Choroid plexus epithelial cell (primary cell): ENCODE measurements at regions not wholly inside any gene's neighbourhood (a gene's known extent, or its start where the extent isn't known, plus 50 kb on each side); places are given as distances from the start of the nearest gene placed in this dataset.

ENCODE experiments used
- DNase-seq: peaks from one replicate; pipeline ENCODE4 v3.0.0-alpha.2; 2010; ENCODE audit warnings: low read depth
- H3K4me3 ChIP-seq: 2 replicates; pipeline ENCODE4 v1.5.1; 2011; ENCODE audit warnings: low read depth, mild to moderate bottlenecking, control low read depth, low read length, moderate library complexity
- TF ChIP-seq, protein P1 (sequence below): conservative IDR thresholded peaks from 2 replicates; pipeline ENCODE4 v1.5.1; 2011; ENCODE audit warnings: low read depth, mild to moderate bottlenecking, control low read depth, inconsistent platforms, low read length, moderate library complexity

DNA sequence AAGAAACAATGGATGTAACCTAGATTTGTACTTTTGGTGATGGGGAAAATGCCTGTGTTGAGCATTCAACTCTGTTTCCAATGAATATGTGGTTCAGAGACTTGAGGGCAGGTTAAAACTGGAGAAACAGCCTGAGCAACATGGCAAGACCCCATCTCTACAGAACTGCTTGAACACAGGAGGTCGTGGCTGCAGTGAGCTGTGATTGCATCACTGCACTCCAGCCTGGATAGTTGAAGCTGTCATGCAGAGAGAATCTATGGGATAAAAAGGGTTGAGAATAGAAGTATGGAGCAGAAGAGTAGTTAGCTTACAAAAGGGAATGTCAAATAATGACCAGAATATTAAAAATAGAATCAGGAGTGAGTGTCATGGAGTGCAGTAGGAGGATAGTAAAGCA lies 134.8 kb upstream of the PDE5A start:
- TF ChIP-seq, protein P1, sequence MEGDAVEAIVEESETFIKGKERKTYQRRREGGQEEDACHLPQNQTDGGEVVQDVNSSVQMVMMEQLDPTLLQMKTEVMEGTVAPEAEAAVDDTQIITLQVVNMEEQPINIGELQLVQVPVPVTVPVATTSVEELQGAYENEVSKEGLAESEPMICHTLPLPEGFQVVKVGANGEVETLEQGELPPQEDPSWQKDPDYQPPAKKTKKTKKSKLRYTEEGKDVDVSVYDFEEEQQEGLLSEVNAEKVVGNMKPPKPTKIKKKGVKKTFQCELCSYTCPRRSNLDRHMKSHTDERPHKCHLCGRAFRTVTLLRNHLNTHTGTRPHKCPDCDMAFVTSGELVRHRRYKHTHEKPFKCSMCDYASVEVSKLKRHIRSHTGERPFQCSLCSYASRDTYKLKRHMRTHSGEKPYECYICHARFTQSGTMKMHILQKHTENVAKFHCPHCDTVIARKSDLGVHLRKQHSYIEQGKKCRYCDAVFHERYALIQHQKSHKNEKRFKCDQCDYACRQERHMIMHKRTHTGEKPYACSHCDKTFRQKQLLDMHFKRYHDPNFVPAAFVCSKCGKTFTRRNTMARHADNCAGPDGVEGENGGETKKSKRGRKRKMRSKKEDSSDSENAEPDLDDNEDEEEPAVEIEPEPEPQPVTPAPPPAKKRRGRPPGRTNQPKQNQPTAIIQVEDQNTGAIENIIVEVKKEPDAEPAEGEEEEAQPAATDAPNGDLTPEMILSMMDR, result no peak
- no peak overlapping the region for H3K4me3 ChIP-seq
- peak; percentile 27 for DNase-seq

DNA sequence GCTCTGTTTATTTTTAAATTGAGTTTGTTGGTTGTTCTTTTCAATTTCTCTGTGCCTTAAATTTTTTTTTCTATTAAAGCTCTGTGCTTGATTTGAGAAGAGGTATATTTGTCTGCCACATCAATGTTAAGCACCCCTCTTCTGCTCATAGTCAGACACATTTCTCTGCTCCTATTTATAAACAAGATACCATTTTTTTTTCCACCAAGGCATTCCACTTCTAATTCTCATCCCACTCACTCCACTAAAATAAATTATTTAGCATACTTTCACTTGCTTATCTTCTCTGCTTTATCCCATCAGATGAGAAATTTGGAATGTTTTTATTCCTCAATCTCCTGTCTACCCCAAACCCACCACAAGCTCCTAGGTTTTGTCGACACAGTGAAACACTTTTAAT lies 127.0 kb upstream of the PDE5A start:
- no peak overlapping the region for H3K4me3 ChIP-seq
- TF ChIP-seq, protein P1, result no peak
- DNase-seq, result no peak

DNA sequence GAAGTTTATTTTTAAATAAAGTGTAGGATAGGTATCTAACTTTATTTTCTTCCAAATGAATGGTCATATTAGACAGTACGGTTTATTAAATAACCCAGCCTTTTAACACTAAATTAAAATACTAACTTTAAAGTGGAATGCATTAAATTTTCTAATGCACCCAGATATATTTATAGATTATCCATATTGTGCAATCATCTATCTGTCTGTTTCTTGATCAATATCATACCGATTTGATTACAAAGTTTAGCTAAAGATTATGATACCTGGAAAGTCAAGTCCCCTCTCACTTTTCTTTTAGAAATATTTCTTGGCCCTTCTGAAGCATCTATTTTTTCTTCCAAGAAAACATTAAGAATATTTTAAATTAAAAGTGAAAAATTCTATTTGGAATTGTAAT lies 124.3 kb upstream of the PDE5A start:
- H3K4me3 ChIP-seq, result no peak overlapping the region
- TF ChIP-seq, protein P1, result no peak
- DNase-seq, result no peak

DNA sequence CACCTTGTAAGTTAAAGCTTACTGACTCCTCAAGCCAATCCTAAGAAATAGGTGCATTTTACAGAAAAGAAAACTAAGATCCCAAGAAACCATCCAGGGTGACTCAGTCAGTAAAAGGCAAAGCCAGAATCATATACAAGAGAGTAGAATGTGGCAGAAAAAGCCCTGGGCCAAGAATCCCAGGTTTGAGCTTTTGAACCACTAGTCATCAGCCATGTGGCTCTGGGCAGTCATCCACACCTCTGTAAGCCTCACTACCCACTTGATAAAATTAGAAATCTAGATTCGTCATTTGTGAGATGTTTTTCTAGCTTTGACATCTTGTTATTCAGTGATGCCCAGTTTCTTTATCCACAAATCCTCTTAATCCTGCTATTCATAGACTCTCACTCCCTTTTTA lies 122.2 kb upstream of the PDE5A start:
- DNase-seq, result no peak
- TF ChIP-seq, protein P1, result no peak

DNA sequence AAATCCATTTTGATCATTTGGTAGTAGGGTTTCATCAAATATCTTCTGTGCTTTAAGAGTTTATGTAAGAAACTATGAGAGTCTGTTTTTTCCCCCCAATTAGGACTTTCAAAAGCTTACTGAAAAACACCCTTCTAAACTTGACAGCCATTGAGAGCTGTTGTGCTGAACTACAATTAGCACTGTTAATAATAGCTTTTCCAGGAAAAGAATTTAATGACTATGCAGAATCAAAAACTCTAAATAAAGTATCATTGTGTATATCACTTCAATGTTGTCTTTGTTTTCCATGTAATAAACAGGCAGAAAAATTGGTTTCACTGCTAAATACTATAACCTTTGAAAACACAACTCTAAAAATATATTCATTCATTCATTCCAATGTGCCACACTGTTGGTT lies 121.4 kb upstream of the PDE5A start:
- no peak overlapping the region for H3K4me3 ChIP-seq
- TF ChIP-seq, protein P1, result no peak
- no peak for DNase-seq

More for the DNA sequence above, 122.2 kb upstream of the PDE5A start:
- no peak overlapping the region for H3K4me3 ChIP-seq

DNA sequence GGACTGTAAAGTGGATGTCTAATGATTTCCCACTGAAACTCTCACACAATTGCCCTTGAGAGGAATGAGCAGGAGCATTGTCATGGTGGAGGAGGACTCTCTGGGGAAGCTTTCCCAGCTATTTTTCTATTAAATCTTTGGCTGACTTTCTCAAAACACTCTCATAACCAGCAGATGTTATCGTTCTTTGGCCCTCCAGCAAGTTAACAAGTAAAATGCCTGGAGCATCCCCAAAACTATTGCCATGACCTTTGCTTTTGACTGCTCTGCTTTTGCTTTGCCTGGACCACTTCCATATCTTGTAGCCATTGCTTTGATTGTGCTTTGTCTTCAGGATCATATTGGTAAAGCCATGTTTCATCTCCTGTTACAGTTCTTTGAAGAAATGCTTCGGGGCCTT lies 120.2 kb upstream of the PDE5A start:
- TF ChIP-seq, protein P1, result no peak
- DNase-seq, result no peak
- H3K4me3 ChIP-seq, result no peak overlapping the region

DNA sequence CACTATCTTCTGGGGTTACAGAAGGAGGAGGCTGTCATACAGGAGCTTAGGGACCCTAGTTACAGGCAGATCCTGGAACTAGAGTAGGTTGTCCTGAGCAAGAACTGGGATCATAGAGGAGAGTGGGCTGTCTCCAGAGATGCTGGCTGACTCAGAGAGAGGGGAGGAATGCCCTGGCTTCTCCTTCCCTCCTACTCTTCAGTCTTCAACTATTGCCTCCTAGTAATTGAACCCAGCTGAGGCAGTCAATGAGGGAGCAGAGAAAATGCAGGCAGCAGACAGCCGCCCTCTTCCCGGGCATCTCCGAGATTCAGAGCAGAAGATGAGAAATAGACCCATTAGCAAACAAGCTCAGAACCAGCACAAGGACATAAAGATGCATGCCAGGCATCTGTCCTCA lies 118.3 kb upstream of the PDE5A start:
- no peak for DNase-seq
- TF ChIP-seq, protein P1, result no peak
- H3K4me3 ChIP-seq, result no peak overlapping the region
